Caco-2 (cell line): ENCODE measurements at regions not wholly inside any gene's neighbourhood (a gene's known extent, or its start where the extent isn't known, plus 50 kb on each side); places are given as distances from the start of the nearest gene placed in this dataset.
"Not testable (repeated sequence)": the region's sequence is repeated elsewhere in the genome, so short reads cannot be mapped to it uniquely, and the experiment has no call there.

ENCODE experiments used
- BruUV-seq: library from RNA; stranded (reverse); fragments of 400-500 nt; replicated peaks from 2 replicates; lab custom pipeline; 2021; lab: Mats Ljungman, UMichigan
- CTCF ChIA-PET: fragments of 300-600 bp; sonication (Branson Sonifier 250); formaldehyde crosslinking; loops from one replicate; lab custom pipeline; 2022; ENCODE audit warnings: antibody characterized with exemption; lab: Charles Lee
- POLR2A ChIA-PET: fragments of 300-600 bp; sonication (Branson Sonifier 250); formaldehyde crosslinking; loops from one replicate; lab custom pipeline; 2022; ENCODE audit warnings: antibody characterized with exemption; lab: Charles Lee
- DNase-seq, 2 experiments: peaks; one replicate each; pipeline versions ENCODE4 v3.0.0 to v3.0.0-alpha.2; 2020 to 2022
- H3K27me3 ChIP-seq: replicated peaks from 2 replicates; pipeline ENCODE4 v1.6.0; 2011; ENCODE audit warnings: low read length; ENCODE audit not compliant: control insufficient read depth, insufficient read depth
- H3K36me3 ChIP-seq: 2 replicates; pipeline ENCODE4 v1.5.1; 2011; ENCODE audit warnings: low read length; ENCODE audit not compliant: control insufficient read depth, insufficient read depth
- H3K4me1 ChIP-seq: fragments of 250-450 bp; sonication (Bioruptor Pico); 2 replicates; pipeline ENCODE4 v1.5.1; 2020; ENCODE audit warnings: mild to moderate bottlenecking
- H3K4me3 ChIP-seq: 2 replicates; pipeline ENCODE4 v1.5.1; 2011; ENCODE audit warnings: low read depth, mild to moderate bottlenecking, control low read depth, low read length
- H3K9me3 ChIP-seq: fragments of 250-450 bp; sonication (Bioruptor Pico); 2 replicates; pipeline ENCODE4 v1.5.1; 2020; ENCODE audit warnings: mild to moderate bottlenecking, moderate library complexity
- H3K27ac Mint-ChIP-seq: one replicate; pipeline ENCODE4 v1.8.0; 2022; ENCODE audit warnings: mixed read lengths; ENCODE audit not compliant: unreplicated experiment
- H3K27me3 Mint-ChIP-seq: one replicate; pipeline ENCODE4 v1.8.0; 2022; ENCODE audit warnings: mixed read lengths; ENCODE audit not compliant: insufficient read depth, unreplicated experiment
- H3K36me3 Mint-ChIP-seq: one replicate; pipeline ENCODE4 v1.8.0; 2022; ENCODE audit warnings: mild to moderate bottlenecking, mixed read lengths; ENCODE audit not compliant: insufficient read depth, unreplicated experiment
- H3K4me1 Mint-ChIP-seq: one replicate; pipeline ENCODE4 v1.8.0; 2022; ENCODE audit warnings: low read depth, mixed read lengths; ENCODE audit not compliant: unreplicated experiment
- H3K4me3 Mint-ChIP-seq: one replicate; pipeline ENCODE4 v1.8.0; 2022; ENCODE audit warnings: mild to moderate bottlenecking, moderate library complexity, mixed read lengths; ENCODE audit not compliant: unreplicated experiment
- H3K9me3 Mint-ChIP-seq: one replicate; pipeline ENCODE4 v1.8.0; 2022; ENCODE audit warnings: mixed read lengths; ENCODE audit not compliant: unreplicated experiment
- CTCF ChIP-seq, 2 experiments: fragments of 200-600 bp in 1 of 2; IDR thresholded peaks; 1 replicate in 1 of 2; 2 replicates in 1 of 2; pipeline versions ENCODE4 v1.5.1 to v1.8.0; 2011 to 2022; ENCODE audit warnings: antibody characterized with exemption in 1 of 2, control low read depth in 1 of 2, inconsistent platforms in 1 of 2, low read depth in 1 of 2, low read length in 1 of 2, mild to moderate bottlenecking in 1 of 2, moderate library complexity in 1 of 2; ENCODE audit not compliant: insufficient read depth in 1 of 2, severe bottlenecking in 1 of 2, unreplicated experiment in 1 of 2
- intact Hi-C: fragments of 100-400 bp; cut with micrococcal nuclease; formaldehyde crosslinking; loops from one replicate; pipeline ENCODE4 v1.10.0; 2022; ENCODE audit not compliant: unreplicated experiment

- Histone ChIP-seq H3K9me3 (no peaks in the 10 kb centered on the region), H3K36me3 (no peaks in the 10 kb centered on the region), H3K27me3 (no peaks in the 10 kb centered on the region), H3K4me1 (no peaks in the 10 kb centered on the region), H3K4me3 (no peak overlapping the region)
- TF ChIP-seq CTCF (IDR thresholded peaks at IDR 0.05; ENCODE audit: insufficient read depth in 1 of 2, low read depth in 1 of 2, low read length in 1 of 2, severe bottlenecking in 1 of 2, unreplicated experiment in 1 of 2), result no peak
- Mint-ChIP-seq H3K27me3 (peaks cover 2% of the 10 kb centered on the region), H3K9me3 (no peaks in the 10 kb centered on the region), H3K4me3 (no peak overlapping the region), H3K4me1 (no peaks in the 10 kb centered on the region), H3K36me3 (no peaks in the 10 kb centered on the region), H3K27ac (no peak overlapping the region)
- POLR2A ChIA-PET, result no interaction called here
- intact Hi-C loops, result no loop called here
- DNase-seq, result no peak
- no TSS peak for BruUV-seq
- CTCF ChIA-PET, result no interaction called here
Measured at GRCh38 chr5:89320421-89321277, 437.7 kb upstream of the MEF2C start.

- H3K36me3 ChIP-seq, intact Hi-C loops, H3K9me3 Mint-ChIP-seq, H3K36me3 Mint-ChIP-seq, H3K4me3 ChIP-seq, DNase-seq, BruUV-seq, H3K27me3 Mint-ChIP-seq, POLR2A ChIA-PET, H3K27ac Mint-ChIP-seq, H3K4me1 ChIP-seq, H3K27me3 ChIP-seq, H3K9me3 ChIP-seq, CTCF ChIA-PET, H3K4me1 Mint-ChIP-seq, H3K4me3 Mint-ChIP-seq: not testable (repeated sequence)
Measured at GRCh38 chr5:89317838-89318237, 434.9 kb upstream of the MEF2C start.

- CTCF ChIA-PET, result no interaction called here
Measured at GRCh38 chr5:89315286-89316100, 432.5 kb upstream of the MEF2C start.

More at GRCh38 chr5:89315286-89316100, 432.5 kb upstream of the MEF2C start:
- Mint-ChIP-seq H3K4me1 (no peaks in the 10 kb centered on the region), H3K4me3 (no peak overlapping the region), H3K36me3 (no peaks in the 10 kb centered on the region), H3K9me3 (no peaks in the 10 kb centered on the region), H3K27me3 (no peaks in the 10 kb centered on the region), H3K27ac (no peak overlapping the region)
- intact Hi-C loops, result no loop called here
- POLR2A ChIA-PET, result no interaction called here
- Histone ChIP-seq H3K36me3 (no peaks in the 10 kb centered on the region), H3K27me3 (no peaks in the 10 kb centered on the region), H3K4me1 (no peaks in the 10 kb centered on the region), H3K9me3 (no peaks in the 10 kb centered on the region), H3K4me3 (no peak overlapping the region)
- no TSS peak for BruUV-seq
- DNase-seq, result peak in 1 of 2 experiments; percentile 10
- TF ChIP-seq CTCF (IDR thresholded peaks at IDR 0.05; ENCODE audit: insufficient read depth in 1 of 2, low read depth in 1 of 2, low read length in 1 of 2, severe bottlenecking in 1 of 2, unreplicated experiment in 1 of 2), result no peak
